Suprapubic skin (tissue), 3 donors: ENCODE measurements at regions not wholly inside any gene's neighbourhood (a gene's known extent, or its start where the extent isn't known, plus 50 kb on each side); places are given as distances from the start of the nearest gene placed in this dataset.

Experiments
- POLR2A ChIP-seq, 2 donors: fragments of 450-650 bp; IDR thresholded peaks; one replicate each; pipeline ENCODE4 v1.6.1; 2017; ENCODE audit warnings: antibody characterized with exemption in 2 of 2, mild to moderate bottlenecking in 2 of 2, moderate library complexity in 2 of 2
- TF ChIP-seq, protein P1 (sequence below), 2 donors: fragments of 200-600 bp in 1 of 2; fragments of 450-650 bp in 1 of 2; sonication (generic) in 1 of 2; IDR thresholded peaks; one replicate each; pipeline ENCODE4 v1.5.1; 2016 to 2019; ENCODE audit warnings: antibody characterized with exemption in 2 of 2, mild to moderate bottlenecking in 1 of 2, moderate library complexity in 1 of 2

GRCh38 chr11:109752212-109752825 is 330.3 kb downstream of the C11orf87 start:
- TF ChIP-seq, protein P1, sequence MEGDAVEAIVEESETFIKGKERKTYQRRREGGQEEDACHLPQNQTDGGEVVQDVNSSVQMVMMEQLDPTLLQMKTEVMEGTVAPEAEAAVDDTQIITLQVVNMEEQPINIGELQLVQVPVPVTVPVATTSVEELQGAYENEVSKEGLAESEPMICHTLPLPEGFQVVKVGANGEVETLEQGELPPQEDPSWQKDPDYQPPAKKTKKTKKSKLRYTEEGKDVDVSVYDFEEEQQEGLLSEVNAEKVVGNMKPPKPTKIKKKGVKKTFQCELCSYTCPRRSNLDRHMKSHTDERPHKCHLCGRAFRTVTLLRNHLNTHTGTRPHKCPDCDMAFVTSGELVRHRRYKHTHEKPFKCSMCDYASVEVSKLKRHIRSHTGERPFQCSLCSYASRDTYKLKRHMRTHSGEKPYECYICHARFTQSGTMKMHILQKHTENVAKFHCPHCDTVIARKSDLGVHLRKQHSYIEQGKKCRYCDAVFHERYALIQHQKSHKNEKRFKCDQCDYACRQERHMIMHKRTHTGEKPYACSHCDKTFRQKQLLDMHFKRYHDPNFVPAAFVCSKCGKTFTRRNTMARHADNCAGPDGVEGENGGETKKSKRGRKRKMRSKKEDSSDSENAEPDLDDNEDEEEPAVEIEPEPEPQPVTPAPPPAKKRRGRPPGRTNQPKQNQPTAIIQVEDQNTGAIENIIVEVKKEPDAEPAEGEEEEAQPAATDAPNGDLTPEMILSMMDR (IDR thresholded peaks at IDR 0.05) = no peak
- no peak for TF ChIP-seq POLR2A (IDR thresholded peaks at IDR 0.05)
